ENCODE measurements at regions not wholly inside any gene's neighbourhood (a gene's known extent, or its start where the extent isn't known, plus 50 kb on each side); places are given as distances from the start of the nearest gene placed in this dataset.

DNA sequence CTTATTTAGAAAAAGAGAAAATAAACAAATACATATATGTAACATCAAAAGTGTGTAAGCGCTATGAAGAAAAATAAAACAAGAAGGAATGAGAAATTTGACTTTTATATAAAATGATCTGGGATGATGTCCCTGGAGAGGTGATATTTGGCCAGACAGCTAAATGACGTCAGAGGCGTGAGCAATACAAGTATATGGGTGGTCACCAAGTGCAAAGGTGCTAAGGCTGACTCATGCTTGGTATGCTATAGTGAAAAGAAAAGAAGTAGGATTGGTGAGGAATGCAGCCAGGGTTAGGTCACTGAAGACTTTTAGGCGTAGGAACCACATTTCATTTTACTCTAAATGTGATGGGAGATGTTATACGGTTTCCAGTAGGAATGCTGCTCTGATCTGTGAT lies 1049.1 kb upstream of the TENM3 start:
- DNase-seq (ENCODE audit: low read depth), result no peak

DNA sequence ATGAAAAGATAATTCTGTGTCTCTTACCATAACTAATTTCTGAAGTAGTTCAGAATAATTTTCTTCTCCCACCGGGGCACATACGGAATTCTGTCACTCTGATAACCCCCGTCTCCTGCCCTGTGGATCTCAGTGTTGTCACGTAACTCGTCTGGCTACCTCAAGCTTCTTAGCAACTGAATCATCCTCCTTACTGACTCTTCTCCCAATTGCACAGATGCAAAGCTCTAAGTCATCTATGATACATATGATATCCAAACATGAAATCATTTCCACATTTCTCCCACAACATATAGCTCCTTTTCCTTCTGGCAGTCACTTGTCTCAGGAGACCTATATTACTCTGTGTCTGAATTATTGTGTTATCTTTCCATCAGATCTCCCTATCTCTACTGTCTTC lies 1043.1 kb upstream of the TENM3 start:
- DNase-seq (ENCODE audit: low read depth), result no peak

GRCh38 chr4:181202240-181202639 lies 1041.0 kb upstream of the TENM3 start:
- no peak for DNase-seq (ENCODE audit: low read depth)

DNA sequence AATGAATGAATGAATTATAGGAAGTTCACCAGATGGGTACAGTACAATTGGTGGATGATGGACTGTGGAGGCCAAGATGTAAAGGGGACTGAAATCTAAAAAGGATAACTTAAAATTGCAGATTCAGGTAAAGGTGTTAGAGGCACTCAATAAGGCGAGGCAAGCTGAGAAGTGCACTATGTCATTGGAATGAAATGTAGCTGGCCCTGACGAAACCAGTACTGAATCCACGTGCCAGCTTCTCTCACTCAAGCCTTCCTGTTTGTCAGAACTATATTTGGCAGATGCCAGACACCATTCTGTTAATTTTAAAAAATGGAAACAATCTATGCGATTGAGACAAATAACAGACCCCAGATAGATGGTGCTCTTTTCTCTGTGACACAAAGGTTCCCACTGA lies 1039.1 kb upstream of the TENM3 start:
- no peak for DNase-seq (ENCODE audit: low read depth)

DNA sequence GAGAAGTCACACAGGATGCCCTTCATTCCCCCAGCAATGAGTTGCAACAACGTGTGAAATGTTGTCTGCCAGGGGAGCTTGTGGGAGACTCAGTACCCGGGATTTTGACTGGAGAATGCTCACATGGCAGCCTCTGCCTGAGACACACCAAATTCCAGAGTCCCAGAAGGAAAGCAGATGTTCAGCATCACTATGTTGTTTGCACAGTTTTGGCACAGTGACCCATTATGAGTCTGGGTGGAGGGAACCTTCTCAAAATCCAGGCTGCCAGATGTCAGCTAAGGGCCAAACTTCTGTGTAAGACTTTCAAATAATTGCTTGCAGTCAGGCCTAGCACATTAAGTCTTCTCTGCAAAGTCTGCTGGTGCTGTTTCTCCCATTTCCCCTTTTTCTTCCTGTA lies 1029.7 kb upstream of the TENM3 start:
- no peak for DNase-seq (ENCODE audit: low read depth)

DNA sequence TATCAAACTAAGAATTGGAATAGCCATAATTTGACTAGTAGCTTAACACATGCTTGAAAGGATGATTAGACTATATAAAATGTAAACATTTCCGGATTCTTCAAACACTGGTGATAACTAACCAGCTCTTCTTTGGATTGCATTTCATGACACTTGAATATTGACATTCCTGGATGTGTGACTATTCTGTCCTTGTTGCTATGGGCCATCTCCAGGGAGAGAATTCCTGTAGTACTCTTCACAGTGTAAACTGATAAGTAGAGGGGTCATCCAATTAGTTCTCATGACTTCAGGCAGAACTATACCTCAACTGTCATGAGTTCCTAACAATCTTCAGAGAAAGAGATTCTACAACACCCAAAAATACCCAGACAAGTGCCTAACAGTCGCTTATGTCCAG lies 1026.7 kb upstream of the TENM3 start:
- DNase-seq (ENCODE audit: low read depth), result no peak

DNA sequence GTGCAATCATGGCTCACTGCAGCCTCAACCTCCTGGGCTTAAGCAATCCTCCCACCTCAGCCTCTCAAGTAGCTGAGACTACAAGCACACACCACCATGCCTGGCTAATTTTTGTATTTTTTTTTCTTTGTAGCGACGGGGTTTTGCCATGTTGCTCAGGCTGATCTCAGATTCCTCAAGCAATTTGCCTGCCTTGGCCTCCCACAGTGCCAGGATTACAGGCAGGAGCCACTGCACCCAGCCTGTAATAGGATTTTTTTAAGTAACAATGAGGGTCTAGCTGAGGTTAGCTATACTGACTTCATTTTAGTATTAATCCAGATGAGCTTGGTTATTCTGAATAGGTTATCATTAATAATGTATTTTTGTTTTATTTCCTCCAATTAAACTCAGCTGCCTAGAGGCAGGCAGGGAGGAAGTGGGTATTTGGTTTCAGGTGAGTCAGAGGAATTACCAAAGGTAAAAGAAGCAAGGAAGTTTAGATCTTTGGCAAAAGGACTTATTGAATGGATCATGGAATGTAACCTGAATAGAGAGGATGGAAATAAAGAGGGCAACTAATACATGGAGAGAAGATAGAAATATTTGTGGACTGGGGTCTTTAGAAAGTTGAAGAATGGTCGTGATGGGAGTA lies 1023.3 kb upstream of the TENM3 start:
- DNase-seq (ENCODE audit: low read depth), result no peak

DNA sequence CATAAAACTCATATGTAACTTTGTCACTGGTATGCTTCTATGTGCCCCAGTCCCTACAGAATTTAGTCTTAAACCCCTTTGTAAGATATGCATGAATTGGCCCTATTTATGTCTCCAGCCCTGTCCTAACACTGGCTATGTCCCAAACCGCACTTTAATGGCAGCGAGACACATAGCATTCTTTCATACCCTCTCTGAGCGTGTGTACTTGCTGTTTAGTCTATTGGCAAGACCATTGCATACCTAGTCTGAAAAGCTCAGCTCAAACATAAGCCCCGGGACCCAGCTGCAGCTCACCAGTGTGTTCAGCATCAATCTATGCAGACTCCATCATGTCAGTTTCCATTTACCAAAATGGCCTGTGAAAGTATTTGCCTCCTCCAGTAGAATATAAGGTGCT lies 1018.4 kb upstream of the TENM3 start:
- no peak for DNase-seq (ENCODE audit: low read depth)

- DNase-seq (ENCODE audit: low read depth), result no peak
Observed at GRCh38 chr4:181225616-181226261, 1017.5 kb upstream of the TENM3 start.

GRCh38 chr4:181234951-181235680 lies 1008.1 kb upstream of the TENM3 start:
- DNase-seq (ENCODE audit: low read depth), result no peak

DNA sequence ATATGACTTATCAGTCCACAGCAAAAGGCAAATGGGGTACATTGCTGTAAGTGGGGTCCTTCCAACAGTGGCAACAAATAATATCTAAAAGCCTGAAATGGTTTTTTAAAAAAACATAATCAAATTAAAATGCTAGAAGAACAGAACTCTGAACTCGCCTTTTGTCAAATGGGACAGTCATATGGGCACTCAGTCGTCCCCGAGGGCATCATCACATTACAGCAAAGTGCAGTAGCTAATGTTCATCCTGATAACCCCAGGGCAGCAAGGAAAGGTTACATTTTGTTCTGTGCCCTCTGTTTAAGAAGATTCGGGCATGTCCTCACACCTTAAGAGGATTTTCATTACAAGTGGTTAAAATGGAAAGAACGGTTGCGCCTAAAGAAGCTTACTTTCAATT lies 997.9 kb upstream of the TENM3 start:
- no peak for DNase-seq (ENCODE audit: low read depth)

GRCh38 chr4:181249031-181249430 lies 994.2 kb upstream of the TENM3 start:
- no peak for DNase-seq (ENCODE audit: low read depth)

GRCh38 chr4:181254771-181255170 lies 988.4 kb upstream of the TENM3 start:
- DNase-seq (ENCODE audit: low read depth), result no peak

DNA sequence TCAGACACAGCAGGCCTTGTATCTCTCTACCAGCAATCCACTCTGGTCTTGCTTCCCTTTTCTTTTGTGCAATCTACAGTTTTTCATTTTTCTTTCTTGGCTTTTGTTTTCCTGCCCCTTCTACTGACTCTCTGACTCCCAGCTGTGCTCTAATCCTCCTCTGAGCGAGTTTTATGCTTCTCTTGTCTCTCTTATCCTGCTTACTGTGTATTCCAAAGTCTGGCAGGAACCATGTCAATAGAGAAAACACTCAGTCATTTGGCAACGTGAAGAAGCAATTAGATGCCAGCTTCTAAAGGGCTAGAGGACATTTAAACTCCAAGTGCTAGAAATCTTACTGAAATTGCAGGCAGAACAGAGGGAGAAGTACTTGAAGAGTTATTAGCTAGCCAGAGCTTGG lies 984.6 kb upstream of the TENM3 start:
- DNase-seq (ENCODE audit: low read depth), result no peak

GRCh38 chr4:181259081-181259709 lies 984.0 kb upstream of the TENM3 start:
- DNase-seq (ENCODE audit: low read depth), result no peak

- DNase-seq (ENCODE audit: low read depth), result no peak
Observed at GRCh38 chr4:181261279-181261678, 981.9 kb upstream of the TENM3 start.

DNA sequence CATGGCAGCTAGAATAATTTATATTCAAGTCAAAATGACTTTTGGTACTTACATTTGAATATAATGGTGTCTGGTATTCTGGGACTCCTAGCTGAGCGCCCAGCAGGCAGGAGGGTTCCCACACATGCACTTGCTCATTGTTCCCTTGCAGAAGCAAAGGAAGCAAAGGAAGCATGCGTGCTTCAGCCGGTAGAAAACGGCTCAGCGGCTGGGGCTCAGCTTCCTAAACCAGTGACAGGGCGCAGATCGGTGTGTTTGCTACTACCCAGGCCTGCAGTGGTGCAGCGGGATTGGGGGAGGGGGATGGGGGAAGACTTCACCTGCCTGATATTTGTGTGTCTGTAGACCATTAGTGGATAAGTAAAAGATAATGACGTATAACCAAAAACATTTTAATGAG lies 978.3 kb upstream of the TENM3 start:
- no peak for DNase-seq (ENCODE audit: low read depth)

DNA sequence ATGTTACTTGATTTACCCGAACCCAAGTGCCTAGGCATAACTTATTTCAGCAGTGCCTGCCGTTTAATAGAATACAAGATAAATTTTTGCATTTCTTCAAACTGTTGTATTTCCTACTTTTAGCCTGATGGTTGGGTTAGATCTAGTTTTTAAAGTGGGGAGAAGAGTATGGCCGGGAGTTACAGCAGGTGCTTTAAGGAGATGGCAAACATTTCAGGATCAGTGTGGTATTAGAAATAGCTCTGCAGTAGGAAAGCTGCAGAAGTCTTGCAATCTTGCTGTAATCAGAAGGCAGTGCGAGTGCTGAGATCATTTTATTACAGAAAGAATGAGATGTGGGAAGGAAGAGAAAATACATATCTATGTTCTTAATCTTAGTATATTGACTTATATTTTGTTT lies 977.8 kb upstream of the TENM3 start:
- DNase-seq (ENCODE audit: low read depth), result no peak

DNA sequence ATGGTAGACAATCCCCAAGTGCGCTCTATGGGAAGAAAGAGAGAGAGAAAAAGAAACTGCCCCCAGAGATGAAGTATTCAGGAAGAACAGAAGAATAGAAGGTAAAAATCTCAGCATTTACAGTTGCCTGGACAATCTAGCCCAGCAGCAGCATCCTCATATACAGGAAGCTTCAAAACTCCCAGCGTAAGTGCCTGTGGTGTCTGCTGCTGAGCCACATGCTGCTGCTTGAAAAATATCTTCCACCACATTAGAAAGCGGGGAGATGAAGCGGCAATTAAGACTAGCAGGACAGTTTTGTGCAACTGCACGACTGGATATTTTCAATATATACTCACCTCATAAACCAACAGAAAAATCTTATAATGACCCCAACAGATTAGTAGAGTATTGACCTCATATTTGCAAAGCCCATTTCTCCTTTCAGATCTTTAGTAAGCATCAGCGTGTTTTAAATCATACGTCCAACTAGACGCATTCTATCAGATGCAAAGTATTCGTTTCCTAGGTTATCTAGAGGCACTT lies 972.0 kb upstream of the TENM3 start:
- no peak for DNase-seq (ENCODE audit: low read depth)

DNA sequence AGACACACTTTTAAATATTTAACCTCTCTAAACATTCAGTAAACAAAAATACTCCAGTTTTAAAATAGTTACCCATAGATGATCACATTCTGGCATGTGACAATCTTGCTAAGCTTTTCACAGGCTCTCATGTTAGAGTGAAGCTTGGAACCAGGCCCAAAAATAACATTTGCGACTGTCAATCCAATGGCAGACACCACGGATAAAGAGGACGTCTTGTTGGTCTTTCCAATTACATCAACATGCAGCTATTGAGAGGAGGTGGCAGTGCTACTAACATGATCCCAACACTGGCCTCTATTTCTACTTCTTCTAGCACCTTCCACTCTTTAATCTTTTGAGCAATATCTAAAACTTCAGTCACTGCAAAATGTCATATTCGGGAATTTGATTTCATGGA lies 970.8 kb upstream of the TENM3 start:
- DNase-seq (ENCODE audit: low read depth), result no peak

DNA sequence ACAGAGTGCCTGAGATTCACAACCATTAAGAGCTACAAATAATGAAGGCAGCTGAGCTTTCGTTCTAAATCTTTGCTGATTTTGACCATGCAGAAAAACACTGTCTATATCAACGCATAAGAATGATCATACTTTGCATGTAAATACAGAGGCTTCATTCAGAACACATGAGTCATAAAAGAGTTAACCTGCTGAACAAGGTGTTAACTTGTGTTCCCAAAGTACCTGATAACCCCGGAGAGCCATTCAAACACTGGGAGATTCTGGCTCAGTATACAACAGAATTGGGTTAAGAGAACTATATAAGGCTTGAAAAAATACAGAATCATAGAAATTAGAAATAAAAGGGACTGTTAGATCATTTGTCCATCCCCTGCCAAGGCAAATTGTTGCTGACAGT lies 964.3 kb upstream of the TENM3 start:
- DNase-seq (ENCODE audit: low read depth), result no peak

GRCh38 chr4:181281451-181281850 lies 961.8 kb upstream of the TENM3 start:
- DNase-seq (ENCODE audit: low read depth), result no peak

- no peak for DNase-seq (ENCODE audit: low read depth)
Observed at GRCh38 chr4:181289198-181289597, 954.0 kb upstream of the TENM3 start.

Measured in stromal cell of bone marrow (primary cell).